Neural cell (in vitro differentiated cells): ENCODE measurements at regions not wholly inside any gene's neighbourhood (a gene's known extent, or its start where the extent isn't known, plus 50 kb on each side); places are given as distances from the start of the nearest gene placed in this dataset.

Experiments used
- H2AFZ ChIP-seq: fragments of 200-600, 300-800 bp; sonication (generic), shearing (Covaris generic); 2 replicates; pipeline ENCODE4 v1.6.0; 2014; ENCODE audit warnings: low read depth, mild to moderate bottlenecking, antibody characterized with exemption, low read length, moderate library complexity
- H3F3A ChIP-seq: fragments of 200-600 bp; shearing (Covaris generic); 2 replicates; pipeline ENCODE4 v1.6.1; 2016; ENCODE audit warnings: mild to moderate bottlenecking, moderate library complexity, mixed read lengths, antibody characterized with exemption, low read length; ENCODE audit not compliant: insufficient read depth, poor library complexity, severe bottlenecking
- H3K27ac ChIP-seq: fragments of 200-600, 300-800 bp; sonication (generic), shearing (Covaris generic); 2 replicates; pipeline ENCODE4 v1.5.1; 2014; ENCODE audit warnings: mild to moderate bottlenecking, low read length, moderate library complexity
- H3K27me3 ChIP-seq: fragments of 300-800, 200-600 bp; sonication (generic), shearing (Covaris generic); 2 replicates; pipeline ENCODE4 v1.6.0; 2014; ENCODE audit warnings: mild to moderate bottlenecking, low read depth, low read length, moderate library complexity; ENCODE audit not compliant: insufficient read depth
- H3K36me3 ChIP-seq: fragments of 300-800, 200-600 bp; sonication (generic), shearing (Covaris generic); 2 replicates; pipeline ENCODE4 v1.5.1; 2014; ENCODE audit warnings: mild to moderate bottlenecking, antibody characterized with exemption, low read length, moderate library complexity; ENCODE audit not compliant: insufficient read depth
- H3K4me2 ChIP-seq: fragments of 300-800, 200-600 bp; sonication (generic), shearing (Covaris generic); 2 replicates; pipeline ENCODE4 v1.6.0; 2014; ENCODE audit warnings: mild to moderate bottlenecking, low read length
- H3K4me3 ChIP-seq: fragments of 300-800, 200-600 bp; sonication (generic), shearing (Covaris generic); 2 replicates; pipeline ENCODE4 v1.5.1; 2014; ENCODE audit warnings: mild to moderate bottlenecking, low read length, moderate library complexity
- H3K79me2 ChIP-seq: fragments of 200-600 bp; shearing (Covaris generic); replicated peaks from 2 replicates; pipeline ENCODE4 v1.6.0; 2014; ENCODE audit warnings: mild to moderate bottlenecking, low read length, moderate library complexity; ENCODE audit not compliant: insufficient read depth
- H3K9ac ChIP-seq: fragments of 300-800, 200-600 bp; sonication (generic), shearing (Covaris generic); 2 replicates; pipeline ENCODE4 v1.6.1; 2016; ENCODE audit warnings: mild to moderate bottlenecking, low read length, mixed read lengths
- H3K9me2 ChIP-seq: fragments of 200-600 bp; shearing (Covaris generic); 2 replicates; pipeline ENCODE4 v1.6.1; 2016; ENCODE audit warnings: mild to moderate bottlenecking, low read length, mixed read lengths; ENCODE audit not compliant: insufficient read depth
- H3K9me3 ChIP-seq: fragments of 200-600, 300-800 bp; sonication (generic), shearing (Covaris generic); 2 replicates; pipeline ENCODE4 v1.6.1; 2016; ENCODE audit warnings: mild to moderate bottlenecking, mixed run types, low read length, moderate library complexity, mixed read lengths
- H4K20me1 ChIP-seq: fragments of 200-600 bp; shearing (Covaris generic); 2 replicates; pipeline ENCODE4 v1.6.1; 2016; ENCODE audit warnings: mild to moderate bottlenecking, mixed run types; ENCODE audit not compliant: insufficient read depth
- CTCF ChIP-seq: fragments of 450-650 bp; IDR thresholded peaks from 2 replicates; pipeline ENCODE4 v1.5.1; 2014; ENCODE audit warnings: antibody characterized with exemption, mild to moderate bottlenecking, moderate library complexity; ENCODE audit not compliant: poor library complexity, severe bottlenecking
- EP300 ChIP-seq: fragments of 450-650 bp; conservative IDR thresholded peaks from 2 replicates; pipeline ENCODE4 v1.6.1; 2014; ENCODE audit warnings: antibody characterized with exemption, mild to moderate bottlenecking, moderate library complexity; ENCODE audit not compliant: poor library complexity, severe bottlenecking
- EZH2 ChIP-seq: fragments of 200-600, 300-800 bp; shearing (Covaris generic), sonication (generic); IDR thresholded peaks from 2 replicates; pipeline ENCODE4 v1.6.1; 2014; ENCODE audit warnings: antibody characterized with exemption, low read length, borderline replicate concordance, mild to moderate bottlenecking; ENCODE audit not compliant: insufficient read depth, poor library complexity, severe bottlenecking
- MXI1 ChIP-seq: fragments of 450-650 bp; conservative IDR thresholded peaks from 2 replicates; pipeline ENCODE4 v1.6.1; 2014; ENCODE audit warnings: antibody characterized with exemption, mild to moderate bottlenecking; ENCODE audit not compliant: poor library complexity, severe bottlenecking
- POLR2AphosphoS5 ChIP-seq: IDR thresholded peaks from 2 replicates; pipeline ENCODE4 v1.6.1; 2012
- RAD21 ChIP-seq: fragments of 450-650 bp; conservative IDR thresholded peaks from 2 replicates; pipeline ENCODE4 v1.6.1; 2014; ENCODE audit warnings: antibody characterized with exemption, mild to moderate bottlenecking, moderate library complexity
- REST ChIP-seq: IDR thresholded peaks from 2 replicates; pipeline ENCODE4 v1.6.1; 2012; ENCODE audit warnings: borderline replicate concordance
- SMC3 ChIP-seq: fragments of 450-650 bp; conservative IDR thresholded peaks from 2 replicates; pipeline ENCODE4 v1.6.1; 2014; ENCODE audit warnings: antibody characterized with exemption, mild to moderate bottlenecking, moderate library complexity; ENCODE audit not compliant: poor library complexity
- TAF1 ChIP-seq: IDR thresholded peaks from 2 replicates; pipeline ENCODE4 v1.6.1; 2012; ENCODE audit warnings: low read depth

GRCh38 chr5:82413302-82414040 lies 135.3 kb upstream of the RPS23 start:
- Histone ChIP-seq H3K36me3 (no peaks in the 10 kb centered on the region), H3F3A (no peaks in the 10 kb centered on the region), H3K27me3 (no peaks in the 10 kb centered on the region), H4K20me1 (no peaks in the 10 kb centered on the region), H3K27ac (no peak overlapping the region), H3K79me2 (no peaks in the 10 kb centered on the region), H3K4me2 (no peak overlapping the region), H3K9me2 (no peaks in the 10 kb centered on the region), H3K9ac (no peak overlapping the region), H2AFZ (no peak overlapping the region), H3K4me3 (no peak overlapping the region), H3K9me3 (no peaks in the 10 kb centered on the region)
- TF ChIP-seq CTCF: no peak
- no peak for TF ChIP-seq MXI1
- TF ChIP-seq EZH2: no peak
- no peak for TF ChIP-seq SMC3

DNA sequence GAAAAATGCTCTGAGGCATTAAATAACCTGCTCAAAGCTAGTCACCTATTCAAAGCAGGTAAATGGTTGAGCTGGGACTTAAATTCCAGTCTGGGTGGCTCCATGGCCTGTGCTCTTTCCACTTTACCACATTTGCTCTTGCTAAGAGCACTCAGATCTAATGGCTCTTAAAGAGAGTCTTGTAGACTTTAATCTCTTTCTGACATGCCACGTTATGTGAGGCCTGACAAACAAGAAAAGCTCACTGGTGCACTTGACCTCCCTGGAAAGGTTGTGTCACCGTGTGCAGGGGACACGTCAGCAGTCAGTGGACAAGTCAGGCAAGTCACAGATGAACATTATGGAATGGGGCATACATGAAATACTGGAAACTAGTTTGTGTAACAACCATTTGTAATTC lies 129.9 kb upstream of the RPS23 start:
- no peaks in the 10 kb centered on the region for H3K79me2 ChIP-seq
- no peaks in the 10 kb centered on the region for H3F3A ChIP-seq
- H3K27ac ChIP-seq: no peak overlapping the region
- no peaks in the 10 kb centered on the region for H3K27me3 ChIP-seq
- no peaks in the 10 kb centered on the region for H4K20me1 ChIP-seq
- no peaks in the 10 kb centered on the region for H3K36me3 ChIP-seq
- no peak overlapping the region for H3K9ac ChIP-seq
- H3K4me3 ChIP-seq: no peak overlapping the region
- H3K4me2 ChIP-seq: no peak overlapping the region
- no peaks in the 10 kb centered on the region for H3K9me2 ChIP-seq
- H3K9me3 ChIP-seq: no peaks in the 10 kb centered on the region
- H2AFZ ChIP-seq: no peak overlapping the region
- TF ChIP-seq EZH2: no peak
- TF ChIP-seq TAF1: no peak
- TF ChIP-seq MXI1: no peak
- TF ChIP-seq SMC3: no peak
- no peak for TF ChIP-seq CTCF
- TF ChIP-seq RAD21: no peak
- TF ChIP-seq EP300: no peak
- no peak for TF ChIP-seq REST
- no peak for TF ChIP-seq POLR2AphosphoS5
